GM18505 (cell line): ENCODE measurements at regions not wholly inside any gene's neighbourhood (a gene's known extent, or its start where the extent isn't known, plus 50 kb on each side); places are given as distances from the start of the nearest gene placed in this dataset.

Experiments
- ATAC-seq: cut with Tn5 transposase; IDR thresholded peaks from one replicate; pipeline ENCODE4 v1.9.1; 2021; ENCODE audit not compliant: unreplicated experiment
- POLR2A ChIP-seq: IDR thresholded peaks from 4 replicates; pipeline ENCODE4 v1.6.1; 2011; ENCODE audit warnings: borderline replicate concordance; ENCODE audit not compliant: insufficient read depth, insufficient read length; ENCODE audit errors: extremely low read depth

GRCh38 chr20:24147961-24148360 is 159.4 kb upstream of the GGTLC1 start:
- no peak for ATAC-seq
- TF ChIP-seq POLR2A, result no peak

GRCh38 chr20:24147479-24147878 is 158.9 kb upstream of the GGTLC1 start:
- no peak for ATAC-seq
- no peak for TF ChIP-seq POLR2A

GRCh38 chr20:24146231-24146634 is 157.7 kb upstream of the GGTLC1 start:
- no peak for TF ChIP-seq POLR2A
- no peak for ATAC-seq

GRCh38 chr20:24144371-24144770 is 155.8 kb upstream of the GGTLC1 start:
- TF ChIP-seq POLR2A, result no peak
- no peak for ATAC-seq

- ATAC-seq, result no peak
- TF ChIP-seq POLR2A, result no peak
Observed at GRCh38 chr20:24141111-24141510, 152.5 kb upstream of the GGTLC1 start.

- no peak for TF ChIP-seq POLR2A
- ATAC-seq, result no peak
Observed at GRCh38 chr20:24139846-24140245, 151.3 kb upstream of the GGTLC1 start.

- TF ChIP-seq POLR2A, result no peak
- ATAC-seq, result no peak
Observed at GRCh38 chr20:24138951-24139350, 150.4 kb upstream of the GGTLC1 start.

GRCh38 chr20:24138196-24138857 is 149.7 kb upstream of the GGTLC1 start:
- TF ChIP-seq POLR2A, result no peak
- no peak for ATAC-seq

GRCh38 chr20:24136659-24137246 is 148.2 kb upstream of the GGTLC1 start:
- ATAC-seq, result no peak
- no peak for TF ChIP-seq POLR2A

GRCh38 chr20:24135781-24136180 is 147.2 kb upstream of the GGTLC1 start:
- no peak for ATAC-seq
- no peak for TF ChIP-seq POLR2A

- no peak for ATAC-seq
- TF ChIP-seq POLR2A, result no peak
Observed at GRCh38 chr20:24134930-24135329, 146.4 kb upstream of the GGTLC1 start.

- TF ChIP-seq POLR2A, result no peak
- no peak for ATAC-seq
Observed at GRCh38 chr20:24134284-24134683, 145.7 kb upstream of the GGTLC1 start.

- TF ChIP-seq POLR2A, result no peak
- ATAC-seq, result no peak
Observed at GRCh38 chr20:24132246-24132645, 143.7 kb upstream of the GGTLC1 start.

- no peak for TF ChIP-seq POLR2A
- ATAC-seq, result no peak
Observed at GRCh38 chr20:24131684-24132083, 143.1 kb upstream of the GGTLC1 start.
